Mesothelial cell of epicardium (in vitro differentiated cells): ENCODE measurements at regions not wholly inside any gene's neighbourhood (a gene's known extent, or its start where the extent isn't known, plus 50 kb on each side); places are given as distances from the start of the nearest gene placed in this dataset. TPM values are rescaled to one million over a fixed set of nuclear protein-coding genes. Genes with fewer than 3 reads are reported as not detected.
A peak's percentile ranks its signal among the peaks of the same experiment; 100 is the strongest.

Experiments used
- DNase-seq, 2 experiments: peaks; one replicate each; pipeline ENCODE4 v3.0.0; 2021; ENCODE audit warnings: low spot score in 2 of 2; ENCODE audit not compliant: unreplicated experiment in 2 of 2
- H3K27ac Mint-ChIP-seq: 2 replicates; pipeline ENCODE4 v1.8.0; 2021; ENCODE audit warnings: mixed read lengths
- H3K27me3 Mint-ChIP-seq: 2 replicates; pipeline ENCODE4 v1.8.0; 2021; ENCODE audit warnings: low read depth, mixed read lengths
- H3K36me3 Mint-ChIP-seq: 2 replicates; pipeline ENCODE4 v1.8.0; 2021; ENCODE audit warnings: mixed read lengths
- H3K4me1 Mint-ChIP-seq: 2 replicates; pipeline ENCODE4 v1.8.0; 2021; ENCODE audit warnings: mixed read lengths
- H3K4me3 Mint-ChIP-seq: 2 replicates; pipeline ENCODE4 v1.8.0; 2021; ENCODE audit warnings: mild to moderate bottlenecking, moderate library complexity, mixed read lengths
- H3K9me3 Mint-ChIP-seq: 2 replicates; pipeline ENCODE4 v1.8.0; 2021; ENCODE audit warnings: mixed read lengths
- microRNA-seq: library from miRNA; unstranded; fragments of <30 nt; microRNA quantifications from one replicate; pipeline ENCODE4 v1.2.0, GENCODE V29; 2021; ENCODE audit warnings: inconsistent platforms, mixed read lengths
- TF ChIP-seq, protein P1 (sequence below): fragments of 200-600 bp; sonication (generic); IDR thresholded peaks from one replicate; pipeline ENCODE4 v1.5.0; 2021; ENCODE audit warnings: antibody characterized with exemption; ENCODE audit not compliant: unreplicated experiment

GRCh38 chr1:201778279-201779065 lies 50.5 kb upstream of the IPO9 start:
- no peaks in the 10 kb centered on the region for H3K27me3 Mint-ChIP-seq
- H3K4me1 Mint-ChIP-seq: peaks cover 54% of the 10 kb centered on the region
- no peaks in the 10 kb centered on the region for H3K9me3 Mint-ChIP-seq
- no peak overlapping the region for H3K4me3 Mint-ChIP-seq
- TF ChIP-seq, protein P1, sequence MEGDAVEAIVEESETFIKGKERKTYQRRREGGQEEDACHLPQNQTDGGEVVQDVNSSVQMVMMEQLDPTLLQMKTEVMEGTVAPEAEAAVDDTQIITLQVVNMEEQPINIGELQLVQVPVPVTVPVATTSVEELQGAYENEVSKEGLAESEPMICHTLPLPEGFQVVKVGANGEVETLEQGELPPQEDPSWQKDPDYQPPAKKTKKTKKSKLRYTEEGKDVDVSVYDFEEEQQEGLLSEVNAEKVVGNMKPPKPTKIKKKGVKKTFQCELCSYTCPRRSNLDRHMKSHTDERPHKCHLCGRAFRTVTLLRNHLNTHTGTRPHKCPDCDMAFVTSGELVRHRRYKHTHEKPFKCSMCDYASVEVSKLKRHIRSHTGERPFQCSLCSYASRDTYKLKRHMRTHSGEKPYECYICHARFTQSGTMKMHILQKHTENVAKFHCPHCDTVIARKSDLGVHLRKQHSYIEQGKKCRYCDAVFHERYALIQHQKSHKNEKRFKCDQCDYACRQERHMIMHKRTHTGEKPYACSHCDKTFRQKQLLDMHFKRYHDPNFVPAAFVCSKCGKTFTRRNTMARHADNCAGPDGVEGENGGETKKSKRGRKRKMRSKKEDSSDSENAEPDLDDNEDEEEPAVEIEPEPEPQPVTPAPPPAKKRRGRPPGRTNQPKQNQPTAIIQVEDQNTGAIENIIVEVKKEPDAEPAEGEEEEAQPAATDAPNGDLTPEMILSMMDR: no peak
- peak overlapping the region; percentile 81 for H3K27ac Mint-ChIP-seq
- DNase-seq: no peak
- peaks cover 36% of the 10 kb centered on the region for H3K36me3 Mint-ChIP-seq

Small RNAs in the stretch of these regions (microRNA-seq; reads per million reads assigned to microRNA genes)
- gene MIR5191: not detected
